GM19372 (cell line): ENCODE measurements at regions not wholly inside any gene's neighbourhood (a gene's known extent, or its start where the extent isn't known, plus 50 kb on each side); places are given as distances from the start of the nearest gene placed in this dataset.

Experiments used
- ATAC-seq: cut with Tn5 transposase; IDR thresholded peaks from one replicate; pipeline ENCODE4 v1.9.1; 2021; ENCODE audit warnings: mild to moderate bottlenecking, low read depth, moderate library complexity; ENCODE audit not compliant: unreplicated experiment

GRCh38 chr6:109236115-109237076 lies 141.1 kb downstream of the CEP57L1 start:
- peak; percentile 71 for ATAC-seq

GRCh38 chr6:109235481-109236038 lies 140.3 kb downstream of the CEP57L1 start:
- no peak for ATAC-seq

GRCh38 chr6:109230453-109230852 lies 135.1 kb downstream of the CEP57L1 start:
- ATAC-seq = no peak

- ATAC-seq = no peak
Measured at GRCh38 chr6:109229536-109229935, 134.2 kb downstream of the CEP57L1 start.

- ATAC-seq = no peak
Measured at GRCh38 chr6:109227646-109228045, 132.3 kb downstream of the CEP57L1 start.

GRCh38 chr6:109226353-109226752 lies 131.0 kb downstream of the CEP57L1 start:
- no peak for ATAC-seq

- ATAC-seq = no peak
Measured at GRCh38 chr6:109225946-109226345, 130.6 kb downstream of the CEP57L1 start.

GRCh38 chr6:109224994-109225393 lies 129.7 kb downstream of the CEP57L1 start:
- ATAC-seq = no peak

- ATAC-seq = no peak
Measured at GRCh38 chr6:109224107-109224875, 129.0 kb downstream of the CEP57L1 start.

GRCh38 chr6:109222848-109223247 lies 127.5 kb downstream of the CEP57L1 start:
- no peak for ATAC-seq

GRCh38 chr6:109221543-109222195 lies 126.4 kb downstream of the CEP57L1 start:
- no peak for ATAC-seq
